Activated T-cell treated with anti-CD3 and anti-CD28 coated beads, Interleukin-2, amount 50 U/mL, for 72 hours (primary cell): ENCODE measurements at regions not wholly inside any gene's neighbourhood (a gene's known extent, or its start where the extent isn't known, plus 50 kb on each side); places are given as distances from the start of the nearest gene placed in this dataset.

Experiments used
- ATAC-seq, 2 donors: fragments of 150-1000 bp; cut with Tn5 transposase; replicated peaks in 1 of 2; 2 replicates each; pipeline ENCODE4 v1.10.0; 2021; ENCODE audit warnings: moderate library complexity in 2 of 2, mild to moderate bottlenecking in 1 of 2
- DNase-seq, 2 donors: peaks; one replicate each; pipeline ENCODE4 v3.0.0; 2021 to 2022; ENCODE audit warnings: mixed read lengths in 1 of 2
- H3K27ac Mint-ChIP-seq: one replicate; pipeline ENCODE4 v1.8.0; 2022; ENCODE audit warnings: mild to moderate bottlenecking, moderate library complexity, mixed read lengths
- H3K27me3 Mint-ChIP-seq: one replicate; pipeline ENCODE4 v1.8.0; 2022; ENCODE audit warnings: low read depth, mixed read lengths
- H3K36me3 Mint-ChIP-seq, 2 donors: one replicate each; pipeline ENCODE4 v1.8.0; 2022; ENCODE audit warnings: mixed read lengths in 2 of 2, mild to moderate bottlenecking in 1 of 2; ENCODE audit not compliant: insufficient read depth in 2 of 2
- H3K4me1 Mint-ChIP-seq: one replicate; pipeline ENCODE4 v1.8.0; 2022; ENCODE audit warnings: low read depth, mixed read lengths
- H3K4me3 Mint-ChIP-seq, 2 donors: one replicate each; pipeline ENCODE4 v1.8.0; 2022; ENCODE audit warnings: mild to moderate bottlenecking in 2 of 2, mixed read lengths in 2 of 2, moderate library complexity in 2 of 2
- H3K9me3 Mint-ChIP-seq, 2 donors: one replicate each; pipeline ENCODE4 v1.8.0; 2022; ENCODE audit warnings: mixed read lengths in 2 of 2

DNA sequence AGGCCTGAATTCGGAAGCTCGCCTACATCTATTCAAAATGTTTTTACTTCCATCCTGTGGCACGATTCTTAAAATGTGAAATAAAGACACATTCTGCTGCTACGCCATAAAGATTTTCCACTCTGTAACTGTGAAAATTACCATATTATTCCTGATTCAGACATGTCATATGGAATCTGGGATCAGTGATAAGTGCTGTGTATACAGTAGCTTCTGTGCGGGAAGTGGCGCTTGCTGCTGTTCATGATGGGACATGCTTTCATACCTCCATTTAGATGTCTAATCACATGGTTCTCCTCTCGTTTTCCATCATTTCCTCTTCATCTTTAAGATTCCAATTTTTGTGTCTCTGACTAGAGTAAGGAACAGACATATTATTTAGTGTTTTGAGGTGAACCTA, 163.2 kb downstream of the TMEM182 start:
- no peaks in the 10 kb centered on the region for H3K27me3 Mint-ChIP-seq
- DNase-seq (no peak), ATAC-seq (no peak)
- H3K9me3 Mint-ChIP-seq, result no peaks in the 10 kb centered on the region
- no peaks in the 10 kb centered on the region for H3K4me1 Mint-ChIP-seq
- no peak overlapping the region for H3K27ac Mint-ChIP-seq
- no peak overlapping the region for H3K4me3 Mint-ChIP-seq
- no peaks in the 10 kb centered on the region for H3K36me3 Mint-ChIP-seq

DNA sequence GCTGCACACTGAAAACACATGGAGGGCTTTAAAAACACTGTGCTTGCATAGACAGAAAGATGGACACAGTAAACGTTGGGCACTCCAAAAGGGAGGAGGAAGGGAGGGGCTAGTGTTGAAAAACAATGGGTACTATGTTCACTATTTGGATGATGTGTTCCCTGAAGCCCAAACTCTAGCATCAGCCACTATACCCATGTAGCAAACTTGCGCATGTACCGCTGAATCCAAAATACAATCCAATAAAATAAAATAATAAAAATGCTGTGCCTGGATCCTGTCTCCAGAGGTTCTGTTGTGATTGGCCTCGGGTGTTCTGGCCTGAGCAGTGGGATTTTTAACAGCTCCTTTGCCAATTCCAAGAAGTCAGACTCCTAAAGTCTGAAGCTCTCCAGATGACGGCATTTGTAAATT, 166.0 kb downstream of the TMEM182 start:
- no peak for ATAC-seq
- H3K4me3 Mint-ChIP-seq, result no peak overlapping the region
- H3K27me3 Mint-ChIP-seq, result no peaks in the 10 kb centered on the region
- H3K4me1 Mint-ChIP-seq, result no peaks in the 10 kb centered on the region
- no peak for DNase-seq
- no peaks in the 10 kb centered on the region for H3K36me3 Mint-ChIP-seq
- no peak overlapping the region for H3K27ac Mint-ChIP-seq
- H3K9me3 Mint-ChIP-seq, result no peaks in the 10 kb centered on the region

DNA sequence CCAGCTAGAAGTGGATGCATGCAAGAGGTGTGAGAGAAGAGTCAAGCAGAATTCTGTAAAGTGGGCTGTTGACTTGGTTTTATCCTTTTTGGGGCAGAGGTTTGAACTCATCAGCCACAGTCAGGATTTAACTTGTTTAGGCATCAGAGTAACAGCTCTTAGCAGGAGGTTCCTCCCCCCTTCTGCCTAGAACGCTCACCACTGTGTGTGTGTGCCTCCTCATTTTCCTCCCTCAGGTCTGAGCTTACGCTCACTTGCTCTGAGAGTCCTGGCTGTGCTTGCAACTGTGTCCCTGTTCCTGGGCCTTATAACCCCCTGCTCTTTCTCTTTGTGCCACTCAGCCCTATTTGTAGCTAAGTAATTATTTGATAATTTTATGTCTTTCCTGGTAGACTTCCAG, 167.9 kb downstream of the TMEM182 start:
- DNase-seq, result no peak
- no peak overlapping the region for H3K4me3 Mint-ChIP-seq
- no peaks in the 10 kb centered on the region for H3K9me3 Mint-ChIP-seq
- H3K36me3 Mint-ChIP-seq, result no peaks in the 10 kb centered on the region
- ATAC-seq, result no peak
- no peaks in the 10 kb centered on the region for H3K4me1 Mint-ChIP-seq
- no peak overlapping the region for H3K27ac Mint-ChIP-seq
- no peaks in the 10 kb centered on the region for H3K27me3 Mint-ChIP-seq

DNA sequence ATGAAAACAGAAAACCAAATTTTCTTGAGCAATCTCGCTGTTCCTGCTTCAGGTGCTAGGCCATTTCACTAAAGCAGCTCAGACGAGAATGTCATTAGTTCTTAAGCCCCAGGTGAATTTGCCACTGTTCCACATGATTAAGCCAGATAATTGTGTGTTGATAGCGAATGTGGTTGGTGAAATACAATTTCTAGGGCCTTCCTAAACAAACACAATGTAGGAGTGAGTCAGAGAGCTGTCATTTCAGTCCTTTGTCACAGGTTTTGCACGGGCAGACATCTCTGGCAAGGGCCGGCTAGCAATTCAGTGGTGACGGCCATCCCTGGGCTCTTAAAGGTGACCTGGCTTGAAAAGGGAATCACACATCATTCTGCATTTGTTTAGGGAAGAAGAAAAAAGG, 170.7 kb downstream of the TMEM182 start:
- Mint-ChIP-seq H3K4me1 (no peaks in the 10 kb centered on the region), H3K4me3 (no peak overlapping the region), H3K27ac (no peak overlapping the region), H3K9me3 (no peaks in the 10 kb centered on the region), H3K36me3 (no peaks in the 10 kb centered on the region), H3K27me3 (no peaks in the 10 kb centered on the region)
- DNase-seq, result no peak
- ATAC-seq, result no peak

DNA sequence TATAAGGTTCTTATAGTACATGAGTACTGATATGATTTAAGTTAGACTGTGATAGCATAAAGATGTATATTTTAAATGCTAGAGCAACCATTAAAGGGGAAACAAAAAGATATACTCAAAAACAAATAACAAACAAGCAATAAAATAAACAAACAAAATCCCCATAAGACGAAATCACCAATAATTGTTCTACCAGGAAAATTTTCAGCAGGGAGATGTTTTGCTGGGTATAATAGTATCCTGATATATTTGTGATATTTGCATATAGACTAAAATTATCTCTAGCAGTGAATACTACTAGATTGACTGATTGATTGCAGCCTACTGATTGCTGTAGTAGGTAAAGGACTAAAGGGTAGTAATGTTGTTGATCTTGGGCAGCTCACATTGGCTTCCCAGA, 177.4 kb downstream of the TMEM182 start:
- no peak for ATAC-seq
- no peaks in the 10 kb centered on the region for H3K4me1 Mint-ChIP-seq

DNA sequence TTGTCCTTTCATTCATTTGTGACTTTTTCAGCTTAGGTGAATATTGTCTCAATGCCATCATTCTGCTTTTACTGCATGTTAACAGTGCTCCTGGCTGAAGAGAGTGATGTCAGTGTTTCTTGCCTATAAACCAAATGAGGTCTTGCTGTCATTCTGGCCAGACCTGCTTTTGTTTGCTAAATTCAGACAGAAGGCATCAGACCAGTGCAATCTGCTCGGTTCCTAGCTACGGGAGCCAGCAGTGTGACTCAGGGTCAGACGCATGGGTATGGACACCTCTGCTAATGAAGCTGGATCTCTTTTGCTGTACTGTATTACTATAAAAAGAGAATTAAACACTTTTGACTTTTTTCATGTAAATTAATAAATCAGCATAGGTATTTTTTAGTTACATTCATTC, 178.9 kb downstream of the TMEM182 start:
- H3K9me3 Mint-ChIP-seq, result peaks cover 2 to 4% of the 10 kb centered on the region in 2 donors
- DNase-seq, result no peak
- H3K27ac Mint-ChIP-seq, result no peak overlapping the region
- H3K4me1 Mint-ChIP-seq, result no peaks in the 10 kb centered on the region
- H3K4me3 Mint-ChIP-seq, result no peak overlapping the region
- ATAC-seq, result no peak
- H3K36me3 Mint-ChIP-seq, result no peaks in the 10 kb centered on the region
- H3K27me3 Mint-ChIP-seq, result no peaks in the 10 kb centered on the region

More for the DNA sequence above, 177.4 kb downstream of the TMEM182 start:
- Mint-ChIP-seq H3K27me3 (no peaks in the 10 kb centered on the region), H3K27ac (no peak overlapping the region), H3K36me3 (no peaks in the 10 kb centered on the region), H3K4me3 (no peak overlapping the region), H3K9me3 (peaks cover 2 to 4% of the 10 kb centered on the region in 2 donors)
- DNase-seq, result no peak

DNA sequence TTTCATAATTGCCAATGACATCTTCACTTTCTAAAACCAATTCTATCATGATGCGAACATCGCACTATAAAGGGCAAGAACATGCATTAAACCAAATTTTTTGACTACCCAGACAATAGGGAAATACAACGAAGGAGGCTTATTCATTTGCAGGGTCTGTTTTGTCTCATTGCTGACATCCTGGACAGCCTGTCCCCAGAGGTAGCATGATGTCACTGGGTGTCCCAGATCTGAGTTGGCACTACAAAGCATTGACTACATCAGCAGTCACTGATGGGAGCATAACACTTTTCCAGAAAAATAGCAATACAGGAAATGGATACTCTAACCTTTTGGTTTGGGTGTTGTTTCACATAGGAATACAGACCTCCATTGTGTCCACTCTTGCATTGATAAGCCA, 180.3 kb downstream of the TMEM182 start:
- Mint-ChIP-seq H3K9me3 (peaks cover 2 to 4% of the 10 kb centered on the region in 2 donors), H3K27ac (no peak overlapping the region), H3K4me3 (no peak overlapping the region), H3K27me3 (no peaks in the 10 kb centered on the region), H3K4me1 (no peaks in the 10 kb centered on the region), H3K36me3 (no peaks in the 10 kb centered on the region)
- ATAC-seq (no peak), DNase-seq (no peak)

DNA sequence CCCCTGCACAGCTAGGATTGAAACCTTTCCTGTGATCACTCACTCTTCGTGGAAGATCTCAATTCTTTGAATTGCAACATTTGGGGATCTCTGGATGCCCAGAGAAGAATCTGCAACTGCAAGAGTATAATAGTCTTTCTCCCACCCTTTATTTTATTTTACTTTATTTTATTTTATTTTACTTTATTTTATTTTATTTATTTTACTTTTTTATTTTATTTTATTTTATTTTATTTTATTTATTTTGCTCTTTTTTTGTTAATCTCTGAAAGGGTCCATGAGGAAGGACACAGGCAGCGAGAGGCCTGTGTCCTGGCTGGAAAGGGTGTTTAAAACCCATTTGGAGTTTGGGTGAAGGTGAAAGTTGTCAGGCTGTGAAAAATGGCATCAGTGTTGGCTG, 181.4 kb downstream of the TMEM182 start:
- H3K27ac Mint-ChIP-seq, result no peak overlapping the region
- peaks cover 2 to 3% of the 10 kb centered on the region in 2 donors for H3K9me3 Mint-ChIP-seq
- ATAC-seq, result no peak
- H3K36me3 Mint-ChIP-seq, result no peaks in the 10 kb centered on the region
- H3K4me1 Mint-ChIP-seq, result no peaks in the 10 kb centered on the region
- H3K4me3 Mint-ChIP-seq, result no peak overlapping the region
- DNase-seq, result no peak
- H3K27me3 Mint-ChIP-seq, result no peaks in the 10 kb centered on the region

DNA sequence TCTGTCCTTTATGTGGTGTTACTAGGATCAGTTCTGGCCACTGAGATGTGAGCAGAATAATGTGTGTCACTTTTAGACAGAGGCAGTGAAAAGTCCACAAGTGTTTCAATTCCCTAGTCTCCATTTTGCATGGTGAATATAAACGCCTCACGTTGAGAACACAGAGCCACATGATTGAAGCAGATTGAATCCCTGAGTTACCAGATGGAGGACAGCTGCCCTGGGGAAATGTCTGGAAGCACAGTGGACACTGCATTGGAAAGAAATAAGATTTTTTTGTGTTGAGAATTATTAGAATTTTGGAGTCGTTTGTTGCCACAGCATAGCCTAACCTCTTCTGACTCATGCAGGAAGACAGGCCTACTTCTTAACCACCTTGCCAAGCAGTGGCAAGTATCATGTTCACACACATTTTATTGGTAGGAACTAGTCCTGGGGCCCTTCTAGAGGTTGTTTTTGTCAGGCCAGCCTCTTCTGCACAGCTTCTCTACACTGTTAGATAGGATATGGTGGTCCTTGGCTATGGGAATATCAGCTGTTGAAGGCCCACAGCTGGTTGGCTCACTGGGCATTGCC, 188.6 kb downstream of the TMEM182 start:
- Mint-ChIP-seq H3K36me3 (no peaks in the 10 kb centered on the region), H3K27ac (no peak overlapping the region), H3K27me3 (no peaks in the 10 kb centered on the region), H3K4me1 (no peaks in the 10 kb centered on the region), H3K4me3 (no peak overlapping the region), H3K9me3 (no peaks in the 10 kb centered on the region)
- ATAC-seq (no peak), DNase-seq (no peak)

DNA sequence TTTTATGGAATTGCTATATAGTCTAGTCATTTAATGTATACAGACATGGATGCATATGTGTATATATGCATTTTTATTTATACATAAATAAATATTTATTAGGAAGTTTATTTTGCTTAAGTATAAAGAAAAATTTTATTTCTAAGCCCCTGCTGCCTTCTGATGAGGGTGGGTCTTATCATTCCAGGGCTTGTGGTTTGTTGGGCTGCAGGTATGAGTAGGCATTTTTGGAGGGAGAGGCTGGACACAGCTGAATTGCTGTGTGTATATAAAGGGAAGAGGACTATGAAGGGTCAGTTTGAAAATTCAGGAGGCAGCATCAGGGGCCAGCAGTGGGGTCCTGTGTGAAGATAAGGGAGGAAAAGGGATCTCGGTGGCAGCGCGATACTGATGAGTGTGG, 189.4 kb downstream of the TMEM182 start:
- Mint-ChIP-seq H3K9me3 (no peaks in the 10 kb centered on the region), H3K27me3 (no peaks in the 10 kb centered on the region), H3K4me1 (no peaks in the 10 kb centered on the region), H3K36me3 (no peaks in the 10 kb centered on the region), H3K4me3 (no peak overlapping the region), H3K27ac (no peak overlapping the region)
- DNase-seq (no peak), ATAC-seq (no peak)

DNA sequence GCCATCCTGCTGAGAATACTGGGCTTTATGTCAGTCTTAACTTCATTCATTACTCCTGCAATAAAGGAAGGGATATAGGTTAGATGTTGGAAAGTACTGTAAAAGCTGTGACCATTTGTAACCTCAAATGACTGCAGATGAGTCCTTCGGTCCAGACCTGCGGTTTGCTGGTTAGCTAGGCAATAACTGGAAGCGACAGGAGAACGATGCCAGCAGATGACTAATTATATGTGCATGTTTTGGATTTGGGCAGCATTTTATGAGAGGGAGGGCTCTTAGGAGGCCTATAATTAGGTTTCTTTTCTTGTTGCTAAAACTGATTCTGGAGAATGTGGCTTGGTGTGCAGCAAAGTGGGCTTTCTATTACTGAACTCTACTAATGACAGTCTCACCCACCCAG, 205.6 kb downstream of the TMEM182 start:
- H3K27me3 Mint-ChIP-seq, result no peaks in the 10 kb centered on the region
- no peaks in the 10 kb centered on the region for H3K4me1 Mint-ChIP-seq
- H3K4me3 Mint-ChIP-seq, result no peak overlapping the region
- no peaks in the 10 kb centered on the region for H3K9me3 Mint-ChIP-seq
- no peak overlapping the region for H3K27ac Mint-ChIP-seq
- no peak for DNase-seq
- ATAC-seq, result no peak
- H3K36me3 Mint-ChIP-seq, result no peaks in the 10 kb centered on the region

DNA sequence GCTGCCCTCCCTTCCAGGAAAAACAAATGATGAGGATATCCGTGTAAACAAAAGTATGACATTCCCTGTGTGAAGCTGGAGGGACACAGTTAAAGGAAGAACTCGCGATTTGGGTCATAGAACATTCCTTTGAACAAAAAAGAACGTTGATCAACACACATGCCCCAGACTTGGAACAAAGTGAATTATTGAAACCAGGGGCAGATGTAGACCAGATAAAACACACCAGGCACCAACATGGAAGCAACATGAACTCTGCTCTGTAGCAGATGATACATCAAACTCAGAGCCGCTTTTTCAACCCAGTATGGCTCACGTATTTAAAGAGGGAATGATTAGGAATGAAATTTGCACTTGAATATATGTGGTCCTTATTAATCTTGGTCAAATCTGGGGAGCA, 206.5 kb downstream of the TMEM182 start:
- no peaks in the 10 kb centered on the region for H3K9me3 Mint-ChIP-seq
- ATAC-seq (no peak), DNase-seq (no peak)
- H3K4me1 Mint-ChIP-seq, result no peaks in the 10 kb centered on the region
- no peaks in the 10 kb centered on the region for H3K36me3 Mint-ChIP-seq
- H3K4me3 Mint-ChIP-seq, result no peak overlapping the region
- no peaks in the 10 kb centered on the region for H3K27me3 Mint-ChIP-seq
- H3K27ac Mint-ChIP-seq, result no peak overlapping the region

DNA sequence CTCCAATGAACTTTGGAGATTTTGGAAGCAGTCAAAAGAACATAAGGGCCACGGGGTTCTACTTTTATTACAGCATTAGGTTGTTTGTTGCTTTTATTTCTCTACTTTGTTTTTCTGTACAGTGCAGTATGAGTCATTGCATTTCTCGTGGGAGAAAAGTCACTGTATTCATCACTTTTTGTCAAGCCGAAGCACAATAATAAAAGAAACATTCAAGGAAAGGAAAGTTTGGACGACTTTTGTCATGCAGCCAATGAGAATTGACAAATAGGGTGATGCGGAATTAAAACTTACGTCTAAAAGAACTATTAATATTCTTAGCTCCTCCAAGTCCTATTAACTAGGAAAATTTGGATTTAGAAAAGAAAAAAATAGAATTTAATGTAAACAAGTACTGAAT, 209.9 kb downstream of the TMEM182 start:
- ATAC-seq (no peak), DNase-seq (no peak)
- H3K36me3 Mint-ChIP-seq, result no peaks in the 10 kb centered on the region
- H3K27me3 Mint-ChIP-seq, result peaks cover 10% of the 10 kb centered on the region
- H3K9me3 Mint-ChIP-seq, result no peaks in the 10 kb centered on the region
- H3K27ac Mint-ChIP-seq, result no peak overlapping the region
- no peak overlapping the region for H3K4me3 Mint-ChIP-seq
- H3K4me1 Mint-ChIP-seq, result no peaks in the 10 kb centered on the region
